Stimulated activated CD4-positive, alpha-beta T cell treated with anti-CD3 and anti-CD28 coated beads, Interleukin-4, amount 100 ng/mL, for 48 hours (primary cell): ENCODE measurements at regions not wholly inside any gene's neighbourhood (a gene's known extent, or its start where the extent isn't known, plus 50 kb on each side); places are given as distances from the start of the nearest gene placed in this dataset.
"Not testable (repeated sequence)": the region's sequence is repeated elsewhere in the genome, so short reads cannot be mapped to it uniquely, and the experiment has no call there.

ENCODE experiments used
- DNase-seq, 2 donors: peaks; one replicate each; pipeline ENCODE4 v3.0.0-alpha.2; 2020; ENCODE audit warnings: low read depth in 2 of 2

- DNase-seq: not testable (repeated sequence)
These were observed 1490.6 kb downstream of the OTOL1 start for GRCh38 chr3:162987085-162987794.

GRCh38 chr3:162992741-162993140 lies 1496.1 kb downstream of the OTOL1 start:
- no peak for DNase-seq

- DNase-seq: no peak
These were observed 1497.6 kb downstream of the OTOL1 start for GRCh38 chr3:162994165-162994564.

- DNase-seq: no peak
These were observed 1499.8 kb downstream of the OTOL1 start for GRCh38 chr3:162996368-162996767.

- DNase-seq: no peak
These were observed 1501.6 kb downstream of the OTOL1 start for GRCh38 chr3:162998205-162998604.

GRCh38 chr3:163011596-163011995 lies 1515.0 kb downstream of the OTOL1 start:
- no peak for DNase-seq

- DNase-seq: no peak
These were observed 1519.6 kb downstream of the OTOL1 start for GRCh38 chr3:163016251-163016650.

GRCh38 chr3:163018067-163018466 lies 1521.5 kb downstream of the OTOL1 start:
- no peak for DNase-seq

- no peak for DNase-seq
These were observed 1522.1 kb downstream of the OTOL1 start for GRCh38 chr3:163018664-163019063.

GRCh38 chr3:163019260-163019659 lies 1522.7 kb downstream of the OTOL1 start:
- no peak for DNase-seq

- no peak for DNase-seq
These were observed 1537.0 kb downstream of the OTOL1 start for GRCh38 chr3:163033652-163034051.

GRCh38 chr3:163039636-163040035 lies 1543.0 kb downstream of the OTOL1 start:
- no peak for DNase-seq

- DNase-seq: no peak
These were observed 1546.5 kb downstream of the OTOL1 start for GRCh38 chr3:163043074-163043473.

- DNase-seq: no peak
These were observed 1549.3 kb downstream of the OTOL1 start for GRCh38 chr3:163045945-163046344.

GRCh38 chr3:163048881-163049280 lies 1552.3 kb downstream of the OTOL1 start:
- no peak for DNase-seq

- peak; percentile 3 to 18 for DNase-seq
These were observed 1560.4 kb downstream of the OTOL1 start for GRCh38 chr3:163056874-163057497.

GRCh38 chr3:163058031-163058854 lies 1561.6 kb downstream of the OTOL1 start:
- no peak for DNase-seq

GRCh38 chr3:163071713-163072112 lies 1575.1 kb downstream of the OTOL1 start:
- no peak for DNase-seq
